ENCODE measurements at regions not wholly inside any gene's neighbourhood (a gene's known extent, or its start where the extent isn't known, plus 50 kb on each side); places are given as distances from the start of the nearest gene placed in this dataset.

DNA sequence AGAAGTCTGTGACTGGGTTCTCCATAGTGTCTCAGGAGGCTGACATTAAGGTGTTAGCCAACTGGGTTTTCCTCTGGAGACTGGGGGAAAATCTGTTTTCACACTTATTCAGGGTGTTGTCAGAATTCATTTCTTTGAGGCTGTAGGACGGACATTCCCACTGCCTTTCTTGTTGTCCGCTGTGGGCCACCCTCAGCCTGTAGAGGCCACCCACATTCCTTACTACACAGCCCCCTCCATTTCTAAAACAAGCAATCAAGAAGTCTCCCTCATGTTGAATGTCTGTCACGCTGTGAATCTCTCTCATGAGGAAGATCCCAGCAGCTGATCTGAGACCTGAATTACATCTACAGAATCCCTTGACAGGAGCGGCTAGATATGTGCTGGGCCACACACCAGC lies 295.5 kb upstream of the RUNX1 start:
- no peak for DNase-seq (ENCODE audit: low spot score)

DNA sequence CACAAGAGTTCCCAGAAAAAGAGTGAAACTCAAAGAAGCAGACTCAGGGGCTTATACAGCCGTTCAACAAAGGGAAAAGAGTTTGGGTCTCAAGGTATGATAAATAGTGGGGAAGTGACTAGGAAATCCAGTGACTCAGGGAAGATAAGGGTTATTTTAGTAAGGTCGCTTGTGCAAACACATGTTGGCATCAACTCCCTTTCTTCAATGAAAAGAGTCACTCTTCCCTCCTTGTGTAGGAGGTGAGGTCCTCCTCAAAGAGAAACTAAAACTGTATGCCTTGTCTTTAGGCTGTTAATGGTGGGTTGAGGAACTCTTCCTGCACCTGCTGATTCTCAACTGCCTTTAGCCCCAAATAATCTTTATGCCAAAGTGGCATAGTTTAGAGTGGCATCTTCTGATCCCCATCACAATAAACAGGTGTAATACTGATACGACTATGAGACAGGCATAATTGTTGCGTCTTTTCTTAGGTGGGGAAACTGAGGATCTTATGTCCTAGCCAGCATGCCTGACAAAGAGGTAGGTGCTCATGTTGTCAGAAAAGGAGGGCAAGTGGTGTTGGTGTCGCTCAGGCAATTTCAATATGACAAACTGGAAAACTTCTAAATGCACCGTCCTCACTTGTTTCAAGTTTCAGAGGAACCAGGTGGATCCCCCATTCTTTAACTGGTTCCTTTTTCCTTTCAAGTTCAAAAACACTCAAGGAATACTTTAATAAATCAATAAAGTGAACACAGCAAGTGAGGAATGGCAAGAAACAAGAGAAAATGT lies 294.1 kb upstream of the RUNX1 start:
- DNase-seq (ENCODE audit: low spot score), result no peak

DNA sequence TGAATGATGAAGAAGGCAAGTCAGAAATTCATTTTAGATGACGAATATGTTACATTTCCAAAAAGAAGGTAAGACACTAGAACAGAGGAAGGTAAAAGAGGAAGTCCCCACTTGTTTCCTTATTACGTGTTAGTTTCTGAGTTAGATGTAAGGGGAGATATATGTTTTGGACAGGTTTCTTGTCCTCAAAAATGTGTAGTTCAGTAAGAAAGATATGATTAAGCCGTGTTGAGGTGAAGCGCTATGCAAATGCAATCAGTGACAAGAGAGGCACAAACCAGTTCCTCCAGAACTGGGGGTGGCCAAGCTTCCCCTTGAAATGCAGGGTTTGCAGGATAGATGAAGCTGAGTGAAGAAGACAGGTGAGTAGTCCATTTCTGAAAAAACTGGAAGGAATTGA lies 293.3 kb upstream of the RUNX1 start:
- DNase-seq (ENCODE audit: low spot score), result no peak

DNA sequence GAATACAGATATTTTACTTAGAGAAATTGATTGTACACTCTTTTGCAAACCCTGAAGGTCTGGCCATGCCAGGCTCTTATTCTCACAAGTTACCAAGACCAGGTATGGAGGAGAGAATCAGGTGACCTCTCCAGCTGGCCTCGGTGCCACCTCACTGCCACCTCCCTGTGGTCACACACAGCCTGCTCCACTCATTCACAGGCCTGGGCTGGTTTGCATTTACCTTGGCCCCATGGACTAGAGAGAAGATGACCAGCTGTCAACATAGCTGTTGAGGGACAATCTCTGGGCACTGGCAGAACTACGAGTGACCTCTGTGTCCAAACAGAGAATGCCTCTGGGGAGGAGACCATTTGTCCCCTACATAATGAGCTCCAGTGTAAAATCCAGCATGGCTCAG lies 291.2 kb upstream of the RUNX1 start:
- DNase-seq (ENCODE audit: low spot score), result no peak

DNA sequence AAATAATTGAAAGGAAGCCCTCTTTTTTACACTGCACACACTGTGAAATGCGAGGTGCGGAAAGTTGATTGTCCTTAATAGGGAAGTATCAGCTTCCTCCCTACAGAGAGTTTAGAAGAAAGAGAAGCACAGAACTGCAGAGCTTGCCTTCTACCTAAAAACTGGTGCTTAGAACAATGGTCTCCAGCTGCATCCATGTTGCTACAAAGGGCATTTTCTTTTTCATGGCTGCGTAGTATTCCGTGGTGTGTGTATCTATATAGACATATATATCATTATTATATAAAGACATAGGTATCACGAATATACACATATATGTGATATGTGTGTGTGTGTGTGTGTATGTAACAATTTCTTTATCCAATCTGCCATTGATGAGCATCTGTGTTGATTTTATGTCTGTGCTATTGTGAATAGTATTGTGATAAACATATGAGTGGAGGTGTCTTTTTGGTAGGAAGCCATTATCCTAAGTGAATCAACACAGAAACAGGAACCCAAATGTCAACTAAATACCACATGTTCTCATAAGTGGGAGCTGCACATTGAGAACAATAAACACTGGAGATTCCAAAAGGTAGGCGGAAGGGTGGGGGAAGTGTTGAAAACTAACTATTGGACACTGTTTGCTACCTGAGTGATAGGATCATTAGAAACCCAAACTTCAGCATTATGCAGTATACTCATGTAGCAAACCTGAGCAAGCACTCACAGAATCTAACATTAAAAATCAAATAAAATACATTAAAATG lies 290.0 kb upstream of the RUNX1 start:
- DNase-seq (ENCODE audit: low spot score), result no peak

DNA sequence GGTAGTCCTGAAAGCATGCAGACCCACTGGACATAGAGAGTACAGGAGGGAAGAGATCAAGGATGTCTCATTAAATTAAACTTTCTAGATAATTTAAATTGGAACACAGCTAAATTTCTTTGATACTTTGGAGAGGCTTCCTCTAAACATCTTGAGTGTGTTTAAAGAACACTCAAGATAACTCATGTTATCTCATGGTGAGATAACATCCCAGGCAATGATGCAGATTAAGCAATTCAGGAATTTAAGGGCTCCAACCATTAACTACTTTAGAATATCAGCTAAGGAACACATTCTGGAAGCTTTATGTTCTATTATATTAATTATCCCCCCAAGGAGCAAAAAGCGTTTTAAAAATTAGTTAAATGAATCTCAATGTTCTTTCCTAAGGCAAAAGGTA lies 289.2 kb upstream of the RUNX1 start:
- no peak for DNase-seq (ENCODE audit: low spot score)

DNA sequence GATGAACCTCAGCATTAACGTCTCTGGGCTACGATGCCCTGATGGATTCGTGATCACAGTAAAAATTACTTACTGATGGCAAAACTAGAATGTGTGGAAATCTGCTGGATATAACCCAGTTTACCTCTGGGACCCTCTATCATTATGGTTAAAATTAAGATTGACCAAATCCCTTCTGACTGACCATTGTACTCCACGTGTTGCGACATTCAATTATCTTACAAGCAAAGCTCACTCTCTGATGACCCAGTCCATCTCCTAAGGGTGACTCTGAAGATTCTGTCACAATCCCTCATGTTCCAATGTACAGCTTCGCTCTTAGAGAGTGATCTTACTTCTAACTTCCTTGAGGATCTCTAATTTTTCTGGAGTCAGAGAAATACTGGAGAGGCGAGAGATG lies 288.5 kb upstream of the RUNX1 start:
- DNase-seq (ENCODE audit: low spot score), result no peak

DNA sequence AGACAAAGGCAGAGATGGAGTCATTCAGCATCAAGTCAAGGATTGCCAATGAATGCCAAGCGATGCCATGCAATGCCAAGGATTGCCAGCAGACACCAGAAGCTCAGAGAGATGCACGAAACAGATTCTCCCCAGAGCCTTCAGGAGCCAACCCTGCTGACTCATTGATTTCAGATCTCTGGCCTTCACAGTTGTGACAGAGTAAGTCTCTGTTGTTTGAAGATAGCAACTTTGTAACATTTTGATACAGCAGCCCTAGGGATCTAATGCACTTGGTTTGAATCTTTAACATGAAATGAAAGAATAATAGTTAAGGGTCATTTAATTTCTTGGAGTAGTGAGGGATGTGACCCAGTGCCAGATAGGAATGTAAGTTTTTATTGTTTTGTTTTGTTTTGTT lies 287.4 kb upstream of the RUNX1 start:
- no peak for DNase-seq (ENCODE audit: low spot score)

DNA sequence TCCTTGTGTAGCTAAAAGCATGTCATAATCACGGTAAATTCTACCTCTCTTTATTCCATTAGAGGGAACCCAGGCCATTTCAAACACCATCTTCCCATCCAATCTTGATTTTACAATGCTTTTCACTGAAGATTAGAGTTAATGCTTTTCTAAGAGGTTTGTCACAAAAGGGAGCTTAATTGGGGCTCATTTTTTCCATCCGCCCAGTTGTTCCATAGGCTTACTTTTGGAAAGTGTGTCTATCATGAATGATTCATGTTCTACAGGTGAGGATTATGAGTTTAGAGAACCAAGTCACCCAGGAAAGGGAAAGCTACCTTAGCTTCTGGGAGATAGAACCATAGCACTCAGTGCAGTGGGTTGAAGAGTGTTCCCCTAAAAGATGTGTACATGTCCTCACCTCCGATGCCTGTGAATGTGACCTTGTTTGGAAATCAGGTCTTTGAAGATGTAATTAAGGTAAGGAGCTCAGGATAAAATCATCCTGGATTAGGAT lies 286.9 kb upstream of the RUNX1 start:
- no peak for DNase-seq (ENCODE audit: low spot score)

DNA sequence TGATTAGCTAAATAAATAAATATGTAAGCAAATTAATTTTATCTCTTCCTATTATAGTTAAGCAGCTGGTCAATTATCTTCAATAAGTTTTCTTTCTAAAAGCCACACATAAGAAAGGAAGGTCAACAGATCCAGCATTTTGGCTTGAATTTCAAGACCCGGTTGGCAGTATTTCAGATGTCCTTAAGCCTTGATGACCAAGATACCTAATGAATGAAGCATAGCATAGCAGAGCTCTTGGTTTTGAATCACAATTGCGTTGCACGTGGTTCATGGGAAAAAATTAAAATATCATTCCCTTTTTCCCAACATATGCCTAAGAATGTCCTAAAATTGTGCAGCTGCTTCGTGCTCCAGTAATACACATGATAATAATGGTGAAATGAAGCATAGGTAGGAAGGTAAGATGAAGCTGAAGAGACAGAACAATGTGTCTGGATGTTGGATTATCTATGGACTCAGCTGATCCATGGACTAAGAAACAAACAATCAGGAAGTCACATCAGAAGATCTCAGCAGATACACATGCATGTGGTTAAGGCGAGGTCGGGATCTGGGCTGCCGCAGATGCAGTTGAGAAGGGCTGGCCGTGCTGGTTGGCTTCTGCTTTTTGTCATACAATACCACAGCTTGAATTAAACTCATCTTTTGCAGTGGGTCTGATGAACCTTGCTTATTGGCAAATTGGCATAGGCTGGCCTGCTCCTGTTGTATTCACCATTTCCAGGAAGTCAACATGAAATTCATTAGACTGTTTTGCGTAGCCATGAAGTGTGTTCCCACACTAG lies 284.9 kb upstream of the RUNX1 start:
- no peak for DNase-seq (ENCODE audit: low spot score)

DNA sequence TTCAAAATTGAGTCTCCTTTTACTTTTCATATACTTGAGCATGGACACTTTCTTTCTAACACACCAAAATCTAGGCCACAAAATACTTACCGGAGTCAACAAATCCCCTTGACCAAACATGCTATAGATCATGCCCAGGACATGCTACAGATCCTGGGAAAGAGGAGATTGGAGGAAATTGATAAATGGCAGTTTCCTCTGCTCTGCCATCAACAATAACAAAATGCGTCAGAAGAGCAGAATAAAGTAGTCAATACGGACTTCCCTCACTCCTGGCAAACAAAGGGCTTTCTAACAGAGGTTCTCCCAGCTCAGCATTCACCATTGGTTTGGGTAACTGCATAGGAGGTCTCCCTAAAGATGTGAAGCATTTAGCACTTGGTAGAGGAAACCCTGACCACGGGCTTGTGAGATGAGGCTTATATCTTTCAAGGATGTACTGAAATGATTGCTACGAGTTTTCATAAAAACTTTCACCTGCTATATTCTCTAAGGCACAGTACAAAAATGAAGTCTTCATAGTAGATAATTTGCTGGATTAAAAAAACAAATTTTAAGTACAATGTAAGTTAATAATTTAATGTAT lies 283.8 kb upstream of the RUNX1 start:
- DNase-seq (ENCODE audit: low spot score), result no peak

DNA sequence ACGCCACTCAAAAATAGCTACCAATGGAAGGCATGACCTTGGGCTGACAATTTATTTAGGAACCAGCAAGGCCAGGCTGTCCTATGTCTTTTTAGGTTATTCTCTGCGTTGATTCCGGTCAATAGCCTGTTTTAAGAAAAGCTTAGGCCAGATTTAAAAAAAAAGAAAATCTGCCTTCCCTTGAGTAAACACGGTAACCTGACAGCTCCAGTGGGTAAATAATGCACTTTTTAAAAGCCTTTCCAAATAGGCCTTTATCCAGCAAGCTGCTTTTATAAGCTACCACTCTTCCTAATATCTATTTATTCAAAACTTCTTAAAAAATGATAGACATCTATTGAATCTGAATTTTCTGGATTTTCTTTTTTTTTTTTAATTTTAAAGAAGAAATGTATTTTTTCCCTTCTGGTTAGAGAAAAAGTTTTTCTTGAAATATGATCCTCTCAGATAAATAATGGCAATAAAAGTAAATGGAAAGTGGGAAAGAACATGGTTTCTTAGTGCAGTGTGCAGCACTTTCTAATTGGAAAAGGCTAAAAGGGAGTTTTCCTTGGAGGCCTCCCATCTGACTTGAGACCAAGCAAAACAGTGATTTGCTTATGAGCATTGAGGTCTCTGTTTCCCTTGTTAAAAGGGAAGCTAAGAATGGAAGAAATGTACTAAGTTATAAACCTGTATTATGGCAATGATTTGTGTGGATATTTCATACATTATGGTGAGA lies 281.0 kb upstream of the RUNX1 start:
- DNase-seq (ENCODE audit: low spot score), result no peak

DNA sequence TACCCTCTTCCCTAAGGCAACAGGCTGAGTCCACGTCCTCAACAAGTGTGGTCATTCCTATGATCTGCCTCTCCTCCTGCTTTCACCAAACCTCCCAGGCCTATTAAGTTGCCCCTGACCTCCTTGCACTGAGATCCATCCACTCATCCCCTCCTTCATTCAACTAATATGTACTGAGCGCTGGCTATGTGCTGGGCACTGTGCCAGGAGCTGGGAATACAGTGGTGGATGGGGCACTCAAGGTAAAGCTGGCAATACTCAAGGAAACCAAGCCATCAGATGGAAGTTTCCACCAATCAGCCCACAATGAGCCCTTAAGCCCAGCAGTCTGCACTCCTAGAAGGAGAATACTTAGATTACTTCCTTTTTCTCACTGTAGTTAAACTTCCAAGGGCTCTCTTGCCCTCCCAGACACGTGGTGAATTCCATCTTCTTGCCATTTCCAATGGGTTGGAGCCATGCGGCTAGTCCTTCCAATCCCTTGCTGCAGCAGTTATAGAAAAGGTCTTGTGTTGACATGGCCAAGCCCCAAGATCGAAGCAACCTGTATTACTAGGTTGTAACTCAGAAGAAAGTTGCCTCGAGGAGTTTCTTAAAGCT lies 279.9 kb upstream of the RUNX1 start:
- no peak for DNase-seq (ENCODE audit: low spot score)

DNA sequence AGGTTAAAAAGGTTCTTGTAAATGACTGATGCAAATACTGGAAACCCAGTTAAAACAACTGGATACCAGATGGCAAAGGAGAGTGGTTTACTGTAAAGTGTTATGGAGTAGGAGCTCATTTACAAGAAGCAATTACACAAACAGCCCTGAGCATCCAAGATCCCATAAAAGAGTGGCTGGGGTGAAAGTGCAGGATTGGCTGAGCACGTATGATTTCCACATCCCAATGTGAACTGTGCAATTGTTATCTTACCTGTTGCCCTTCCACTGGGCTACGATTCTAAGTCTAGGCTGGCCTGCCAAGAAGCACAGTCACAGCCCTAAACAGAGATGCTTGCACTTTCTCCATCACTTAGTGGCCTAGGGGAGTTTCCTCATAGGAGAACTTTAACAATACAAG lies 277.6 kb upstream of the RUNX1 start:
- no peak for DNase-seq (ENCODE audit: low spot score)

DNA sequence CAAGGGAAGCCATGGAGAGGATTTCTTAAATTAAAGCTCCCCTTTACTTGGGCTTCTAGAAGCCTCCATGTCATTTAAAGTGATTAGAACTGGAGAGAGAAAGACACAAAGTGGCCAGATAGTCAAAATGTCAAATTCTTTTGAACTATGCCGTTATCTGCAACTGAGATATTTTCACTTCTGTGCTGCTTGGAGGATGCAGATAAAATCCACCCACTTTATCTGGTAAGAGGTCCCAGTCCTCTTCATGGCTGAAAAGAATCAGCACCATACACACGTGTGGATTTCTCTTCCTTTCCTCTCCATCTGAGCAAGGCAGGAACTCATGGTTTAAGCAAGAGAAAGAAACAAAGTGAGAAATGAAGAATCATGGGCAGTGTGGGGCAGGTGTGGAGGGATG lies 276.9 kb upstream of the RUNX1 start:
- DNase-seq (ENCODE audit: low spot score), result peak; percentile 48

DNA sequence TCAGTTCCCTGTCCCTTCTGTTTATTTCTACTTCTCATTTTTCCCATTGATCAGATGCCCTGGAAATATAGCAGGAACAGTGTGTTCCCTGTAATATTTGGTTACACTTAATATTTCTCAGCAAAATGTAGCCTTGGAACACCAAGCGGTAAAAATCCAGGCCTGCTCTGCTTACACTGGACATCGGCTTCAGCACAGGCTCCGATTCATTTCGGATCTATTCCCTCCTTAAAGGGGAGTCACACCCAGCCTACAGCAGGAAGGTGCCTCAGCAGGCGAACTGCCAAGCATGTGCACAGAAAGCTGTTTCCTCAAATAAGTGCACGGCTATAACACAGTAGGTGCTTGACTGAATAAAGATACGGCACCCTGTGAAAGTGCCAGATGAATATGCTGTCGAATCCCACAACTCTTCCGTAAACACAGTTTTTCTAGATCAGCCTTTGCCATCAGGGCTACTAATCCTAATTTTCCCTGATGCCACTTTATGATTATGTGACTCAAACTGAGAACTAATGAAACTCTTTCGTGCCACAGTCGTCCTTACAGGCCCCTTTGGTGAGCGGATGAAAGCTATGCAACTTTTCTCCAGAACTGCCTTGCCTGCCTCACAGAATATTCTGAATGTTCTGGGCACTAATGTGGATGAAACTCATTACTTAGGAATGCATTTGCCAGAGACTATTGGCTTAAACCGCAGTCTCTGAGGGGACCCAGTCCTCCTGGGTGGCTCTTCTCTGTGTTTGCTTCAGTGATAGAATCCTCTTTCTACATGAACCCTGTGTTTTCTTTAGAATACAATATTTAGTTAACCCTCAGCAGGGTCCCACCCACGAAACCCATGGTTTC lies 275.5 kb upstream of the RUNX1 start:
- peak; percentile 74 for DNase-seq (ENCODE audit: low spot score)

DNA sequence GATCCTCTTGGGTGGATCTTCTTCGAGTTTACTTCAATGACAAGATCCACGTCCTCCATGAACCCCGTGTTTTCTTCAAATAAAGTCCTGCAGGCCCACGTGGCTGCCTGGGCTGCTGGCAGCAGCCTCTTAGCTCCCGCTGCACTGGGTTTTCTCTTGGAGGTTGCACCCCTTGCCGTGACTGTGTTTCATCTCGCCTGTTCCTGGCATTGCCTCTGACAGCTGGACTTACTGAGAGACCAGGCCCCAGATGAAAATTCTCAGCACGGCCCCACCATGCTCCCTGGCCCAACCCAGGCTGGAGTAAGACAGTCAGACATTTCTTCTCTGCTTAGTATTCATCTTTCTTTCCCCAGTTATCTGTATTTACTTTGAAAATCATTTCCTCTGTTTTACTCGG lies 274.8 kb upstream of the RUNX1 start:
- peak; percentile 98 for DNase-seq (ENCODE audit: low spot score)

DNA sequence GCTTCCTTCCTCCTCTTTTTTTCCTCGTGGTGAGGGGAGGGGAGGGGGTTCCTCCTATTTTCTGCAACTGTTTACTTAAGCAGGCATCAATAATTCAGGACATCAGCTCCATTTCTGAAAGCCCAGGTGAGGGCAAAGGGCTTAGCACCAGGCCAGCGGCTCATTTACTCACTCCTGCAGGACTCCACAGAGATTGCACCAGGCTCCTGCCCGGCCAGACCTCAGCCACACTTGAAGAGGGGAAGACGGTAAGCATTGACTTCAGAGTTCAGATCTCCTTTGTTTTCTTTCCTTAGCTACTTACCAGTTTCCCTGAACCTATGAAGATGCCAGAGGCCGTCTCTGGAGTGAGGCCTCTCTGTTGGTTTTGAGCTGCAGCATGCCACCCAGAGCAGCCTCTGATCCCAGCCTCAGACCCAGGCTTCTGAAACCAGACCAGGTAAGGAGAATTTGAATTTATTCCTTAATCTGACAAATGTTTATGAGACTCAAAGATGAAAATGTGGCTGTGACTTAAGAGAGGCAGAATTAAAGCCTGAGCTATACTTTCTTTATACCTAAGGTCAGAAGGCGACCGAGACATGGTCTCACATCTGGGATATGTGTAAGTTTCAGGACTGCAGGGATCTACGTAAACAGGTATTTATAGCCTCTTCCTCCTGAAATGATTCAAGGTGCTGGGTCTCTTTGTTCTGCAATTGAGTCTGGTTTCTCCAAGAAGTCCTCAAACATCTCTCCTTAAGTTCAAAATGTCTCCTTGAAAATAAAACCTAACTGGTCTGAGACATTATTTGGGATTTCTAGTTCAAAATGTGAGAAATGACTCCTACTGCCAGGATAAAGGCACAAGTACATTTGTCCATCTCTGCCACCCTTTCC lies 272.5 kb upstream of the RUNX1 start:
- DNase-seq (ENCODE audit: low spot score), result no peak
